Kasumi-1 (cell line): ENCODE measurements at regions not wholly inside any gene's neighbourhood (a gene's known extent, or its start where the extent isn't known, plus 50 kb on each side); places are given as distances from the start of the nearest gene placed in this dataset.

Experiments
- DNase-seq, 2 experiments: peaks; one replicate each; lab custom pipeline; 2025; lab: John Stamatoyannopoulos, UW

- no peak for DNase-seq
These were observed 275.6 kb downstream of the XXYLT1 start for GRCh38 chr3:194995334-194995733.

GRCh38 chr3:194995922-194996321, 275.0 kb downstream of the XXYLT1 start:
- DNase-seq: no peak

GRCh38 chr3:194996746-194997145, 274.2 kb downstream of the XXYLT1 start:
- no peak for DNase-seq

- DNase-seq: no peak
These were observed 272.5 kb downstream of the XXYLT1 start for GRCh38 chr3:194998417-194998816.

GRCh38 chr3:194998948-194999347, 272.0 kb downstream of the XXYLT1 start:
- no peak for DNase-seq

GRCh38 chr3:194999491-194999890, 271.5 kb downstream of the XXYLT1 start:
- no peak for DNase-seq

GRCh38 chr3:195001261-195001660, 269.7 kb downstream of the XXYLT1 start:
- DNase-seq: no peak

GRCh38 chr3:195001961-195002861, 268.7 kb downstream of the XXYLT1 start:
- DNase-seq: peak; percentile 54 to 56

- DNase-seq: peak; percentile 98 to 99
These were observed 267.7 kb downstream of the XXYLT1 start for GRCh38 chr3:195003006-195003892.

- DNase-seq: no peak
These were observed 267.1 kb downstream of the XXYLT1 start for GRCh38 chr3:195003893-195004289.

- DNase-seq: no peak
These were observed 266.3 kb downstream of the XXYLT1 start for GRCh38 chr3:195004512-195005250.

- no peak for DNase-seq
These were observed 265.7 kb downstream of the XXYLT1 start for GRCh38 chr3:195005251-195005620.

GRCh38 chr3:195005759-195006510, 265.0 kb downstream of the XXYLT1 start:
- DNase-seq: no peak

GRCh38 chr3:195007151-195007550, 263.8 kb downstream of the XXYLT1 start:
- no peak for DNase-seq

- DNase-seq: peak; percentile 10 to 42
These were observed 263.2 kb downstream of the XXYLT1 start for GRCh38 chr3:195007766-195008165.

GRCh38 chr3:195008816-195009215, 262.1 kb downstream of the XXYLT1 start:
- no peak for DNase-seq

GRCh38 chr3:195009616-195010015, 261.3 kb downstream of the XXYLT1 start:
- DNase-seq: no peak

GRCh38 chr3:195010551-195011100, 260.3 kb downstream of the XXYLT1 start:
- DNase-seq: no peak

GRCh38 chr3:195011231-195011834, 259.6 kb downstream of the XXYLT1 start:
- DNase-seq: no peak

GRCh38 chr3:195012100-195012499, 258.9 kb downstream of the XXYLT1 start:
- DNase-seq: no peak

- no peak for DNase-seq
These were observed 258.4 kb downstream of the XXYLT1 start for GRCh38 chr3:195012571-195012970.
